ENCODE measurements at regions not wholly inside any gene's neighbourhood (a gene's known extent, or its start where the extent isn't known, plus 50 kb on each side); places are given as distances from the start of the nearest gene placed in this dataset.

- no peak for TF ChIP-seq CTCF (IDR thresholded peaks at IDR 0.05)
- TF ChIP-seq POLR2A (IDR thresholded peaks at IDR 0.05), result peak; percentile 19
- TF ChIP-seq EP300 (IDR thresholded peaks at IDR 0.05; ENCODE audit: low read depth), result no peak
- TF ChIP-seq POLR2AphosphoS5 (IDR thresholded peaks at IDR 0.05), result peak in 1 of 3 donors; percentile 60
Observed at GRCh38 chr17:77453613-77454241, 313.0 kb downstream of the SEC14L1 start.

All from transverse colon (tissue), 4 donors.